GM12864 (cell line): ENCODE measurements at regions not wholly inside any gene's neighbourhood (a gene's known extent, or its start where the extent isn't known, plus 50 kb on each side); places are given as distances from the start of the nearest gene placed in this dataset.
"Not testable (repeated sequence)": the region's sequence is repeated elsewhere in the genome, so short reads cannot be mapped to it uniquely, and the experiment has no call there.

ENCODE experiments used
- DNase-seq: peaks from one replicate; pipeline ENCODE4 v3.0.0-alpha.2; 2011; ENCODE audit warnings: low read depth
- H3K4me3 ChIP-seq: 2 replicates; pipeline ENCODE4 v1.5.1; 2011; ENCODE audit warnings: mild to moderate bottlenecking, low read depth, low read length, control low read depth
- TF ChIP-seq, protein P1 (sequence below): IDR thresholded peaks from 2 replicates; pipeline ENCODE4 v1.5.1; 2011; ENCODE audit warnings: low read depth, mild to moderate bottlenecking, moderate library complexity, low read length, control low read depth, inconsistent platforms; ENCODE audit errors: missing control alignments

DNA sequence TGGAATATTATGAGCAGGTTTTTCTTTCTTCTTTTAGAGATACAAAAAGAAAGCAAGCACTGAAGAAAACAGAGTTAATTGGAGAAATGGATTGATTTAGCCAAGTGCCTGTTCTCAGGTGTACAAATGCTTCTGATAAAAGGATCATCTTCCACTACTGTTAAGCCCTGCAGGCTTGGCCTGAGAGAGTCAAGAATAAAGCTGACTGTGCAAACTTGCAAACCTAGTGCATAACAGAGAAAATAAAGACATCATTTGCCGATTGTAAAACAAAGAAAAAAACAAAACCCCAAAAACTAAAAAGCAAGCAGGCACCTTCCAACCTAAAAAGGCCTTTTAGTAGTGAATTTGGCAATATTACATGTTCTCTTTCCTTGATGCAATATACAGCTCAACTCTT lies 78.0 kb upstream of the CCDC80 start:
- TF ChIP-seq, protein P1, sequence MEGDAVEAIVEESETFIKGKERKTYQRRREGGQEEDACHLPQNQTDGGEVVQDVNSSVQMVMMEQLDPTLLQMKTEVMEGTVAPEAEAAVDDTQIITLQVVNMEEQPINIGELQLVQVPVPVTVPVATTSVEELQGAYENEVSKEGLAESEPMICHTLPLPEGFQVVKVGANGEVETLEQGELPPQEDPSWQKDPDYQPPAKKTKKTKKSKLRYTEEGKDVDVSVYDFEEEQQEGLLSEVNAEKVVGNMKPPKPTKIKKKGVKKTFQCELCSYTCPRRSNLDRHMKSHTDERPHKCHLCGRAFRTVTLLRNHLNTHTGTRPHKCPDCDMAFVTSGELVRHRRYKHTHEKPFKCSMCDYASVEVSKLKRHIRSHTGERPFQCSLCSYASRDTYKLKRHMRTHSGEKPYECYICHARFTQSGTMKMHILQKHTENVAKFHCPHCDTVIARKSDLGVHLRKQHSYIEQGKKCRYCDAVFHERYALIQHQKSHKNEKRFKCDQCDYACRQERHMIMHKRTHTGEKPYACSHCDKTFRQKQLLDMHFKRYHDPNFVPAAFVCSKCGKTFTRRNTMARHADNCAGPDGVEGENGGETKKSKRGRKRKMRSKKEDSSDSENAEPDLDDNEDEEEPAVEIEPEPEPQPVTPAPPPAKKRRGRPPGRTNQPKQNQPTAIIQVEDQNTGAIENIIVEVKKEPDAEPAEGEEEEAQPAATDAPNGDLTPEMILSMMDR = no peak
- H3K4me3 ChIP-seq = no peak overlapping the region
- no peak for DNase-seq

DNA sequence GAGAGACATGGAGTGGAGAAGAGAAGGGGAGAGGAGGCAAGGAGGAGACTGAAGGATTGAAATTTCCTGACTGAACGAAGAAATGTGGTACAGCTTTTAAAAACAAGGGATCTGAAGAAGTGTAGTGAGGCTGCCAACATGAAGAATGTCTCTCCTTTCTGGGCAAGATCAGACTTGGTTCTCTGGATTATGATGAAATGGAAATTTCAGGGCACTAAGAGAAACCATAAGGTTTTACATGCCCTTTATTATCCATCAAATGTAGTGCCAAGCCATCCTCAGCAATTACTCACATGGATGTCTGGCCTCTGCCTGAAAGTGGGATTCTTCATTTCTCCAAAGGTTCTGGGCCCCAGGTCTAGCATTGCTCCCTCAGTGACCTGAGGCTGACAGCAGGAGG lies 77.6 kb upstream of the CCDC80 start:
- H3K4me3 ChIP-seq = no peak overlapping the region
- DNase-seq = no peak
- TF ChIP-seq, protein P1 = no peak

DNA sequence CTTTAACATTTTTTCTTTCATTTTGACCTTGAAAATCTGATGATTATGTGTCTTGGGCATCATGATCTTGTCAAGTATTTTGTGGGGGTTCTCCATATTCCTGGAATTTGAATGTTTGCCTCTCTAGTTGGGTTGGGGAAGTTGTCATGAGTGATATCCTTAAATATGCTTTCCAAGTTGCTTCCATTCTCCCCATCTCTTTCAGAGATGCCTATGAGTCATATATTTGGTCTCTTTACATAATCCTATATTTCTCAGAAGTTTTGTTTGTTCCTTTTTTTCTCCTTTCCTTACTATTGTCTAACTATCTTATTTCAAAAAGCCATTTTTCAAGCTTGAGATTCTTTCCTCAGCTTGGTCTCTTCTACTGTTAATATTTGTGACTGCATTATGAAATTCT lies 69.0 kb upstream of the CCDC80 start:
- H3K4me3 ChIP-seq = no peak overlapping the region
- no peak for DNase-seq
- TF ChIP-seq, protein P1 = no peak

DNA sequence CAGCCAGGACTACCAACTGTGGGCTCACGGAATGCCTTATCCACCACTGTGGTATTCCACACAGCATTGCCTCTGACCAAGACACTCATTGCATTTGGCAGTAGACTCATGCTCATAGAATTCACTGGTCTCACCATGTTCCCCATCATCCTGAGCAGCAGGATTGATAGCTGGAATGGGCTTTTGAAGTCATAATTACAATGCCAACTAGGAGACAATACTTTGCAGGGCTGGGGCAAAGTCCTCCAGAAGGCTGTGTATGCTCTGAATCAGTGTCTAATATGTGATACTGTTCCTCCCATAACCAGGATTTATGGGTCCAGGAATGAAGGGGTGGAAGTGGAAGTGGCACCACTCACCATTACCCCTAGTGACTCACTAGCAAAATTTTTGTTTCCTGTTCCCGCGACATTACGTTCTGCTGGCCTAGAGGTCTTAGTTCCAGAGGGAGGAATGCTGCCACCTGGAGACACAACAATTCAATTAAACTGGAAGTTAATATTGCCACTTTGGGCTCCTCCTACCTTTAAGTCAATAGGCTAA lies 58.6 kb upstream of the CCDC80 start:
- TF ChIP-seq, protein P1 = no peak

DNA sequence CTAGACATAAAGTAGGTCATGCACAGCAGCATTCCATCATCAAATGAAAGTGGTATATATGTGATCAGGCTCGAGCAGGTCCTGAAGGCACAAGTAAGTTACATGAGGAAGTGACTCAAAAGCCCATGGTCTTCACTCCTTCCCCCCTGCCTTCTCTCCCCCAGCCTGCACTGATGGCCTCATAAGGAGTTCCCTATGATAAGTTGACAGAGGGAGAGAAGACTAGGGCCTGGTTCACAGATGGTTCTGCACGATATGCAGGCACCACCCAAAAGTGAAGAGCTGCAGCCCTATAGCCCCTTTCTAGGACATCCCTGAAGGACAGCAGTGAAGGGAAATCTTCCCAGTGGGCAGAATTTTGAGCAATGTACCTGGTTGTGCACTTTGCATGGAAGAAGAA lies 57.5 kb upstream of the CCDC80 start:
- not testable (repeated sequence) for H3K4me3 ChIP-seq, DNase-seq

More for the DNA sequence above, 58.6 kb upstream of the CCDC80 start:
- H3K4me3 ChIP-seq = no peak overlapping the region
- DNase-seq = no peak

DNA sequence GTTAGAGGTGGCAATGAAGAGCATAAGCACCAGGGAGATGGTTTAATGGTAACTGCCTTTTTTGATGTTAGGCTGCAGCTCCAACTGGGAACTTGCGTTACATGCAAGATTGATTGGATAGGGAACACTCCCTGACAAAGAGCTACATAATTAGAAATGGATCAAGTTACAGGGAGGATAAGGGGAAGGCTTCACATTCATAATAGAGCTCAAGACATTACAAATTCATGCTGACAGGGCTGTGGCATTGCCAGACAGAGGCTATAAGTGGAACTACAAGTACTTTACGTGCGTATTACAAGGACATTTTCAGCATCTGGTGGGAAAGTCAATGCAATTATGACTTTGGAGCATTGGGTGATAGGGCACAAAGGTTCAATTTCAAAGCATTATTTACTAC lies 55.3 kb upstream of the CCDC80 start:
- not testable (repeated sequence) for DNase-seq, H3K4me3 ChIP-seq

DNA sequence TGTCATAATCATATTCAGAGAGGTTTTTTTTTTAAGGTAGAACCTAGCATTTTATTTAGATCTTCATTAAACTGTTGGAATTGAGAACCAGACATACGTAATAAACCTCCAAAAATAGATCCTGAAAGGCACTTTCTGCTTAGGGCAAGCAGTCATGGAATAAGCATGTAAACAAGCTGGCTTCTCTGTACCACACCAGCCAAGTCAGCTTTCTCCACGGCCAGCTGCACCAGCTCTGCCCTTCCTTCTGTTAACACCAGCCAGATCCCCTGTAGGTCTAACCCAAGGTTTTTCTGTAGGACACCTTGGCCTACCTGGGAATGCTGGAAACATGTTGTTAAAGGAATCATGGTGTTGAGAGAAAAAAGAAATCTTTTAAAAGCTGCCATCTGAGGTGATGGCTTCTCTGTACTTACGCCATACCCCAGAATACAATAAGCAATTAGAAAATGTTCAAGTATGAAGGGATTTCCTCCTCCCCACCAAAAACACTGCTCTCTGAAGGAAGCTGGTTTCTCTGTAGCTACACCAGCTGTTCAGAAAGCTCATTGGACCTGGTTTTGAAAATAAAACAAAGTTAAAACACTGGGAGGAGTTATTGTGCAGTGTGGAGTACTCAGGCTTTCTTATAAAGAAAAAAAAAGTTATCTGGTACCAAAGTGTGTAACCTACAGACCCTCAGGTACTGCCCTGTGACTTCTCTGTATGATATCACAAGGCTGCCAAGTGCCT lies 54.6 kb upstream of the CCDC80 start:
- DNase-seq, H3K4me3 ChIP-seq: not testable (repeated sequence)

DNA sequence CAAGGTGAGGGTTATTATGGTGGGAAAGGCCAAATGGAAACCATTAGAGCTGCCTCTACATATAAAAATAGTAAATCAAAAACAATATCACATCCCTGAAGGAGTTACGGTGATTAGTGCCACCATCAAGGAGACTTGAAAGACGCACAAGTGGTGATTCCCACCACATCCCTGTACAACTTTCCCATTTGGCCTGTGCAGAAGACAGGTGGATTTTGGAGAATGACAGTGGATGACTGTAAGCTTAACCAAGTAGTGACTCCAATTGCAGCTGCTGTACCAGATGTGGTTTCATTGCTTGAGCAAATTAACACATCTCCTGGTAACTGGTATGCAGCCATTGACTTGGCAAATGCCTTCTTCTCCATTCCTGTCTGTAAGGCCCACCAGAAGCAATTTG lies 54.0 kb upstream of the CCDC80 start:
- H3K4me3 ChIP-seq, DNase-seq: not testable (repeated sequence)

DNA sequence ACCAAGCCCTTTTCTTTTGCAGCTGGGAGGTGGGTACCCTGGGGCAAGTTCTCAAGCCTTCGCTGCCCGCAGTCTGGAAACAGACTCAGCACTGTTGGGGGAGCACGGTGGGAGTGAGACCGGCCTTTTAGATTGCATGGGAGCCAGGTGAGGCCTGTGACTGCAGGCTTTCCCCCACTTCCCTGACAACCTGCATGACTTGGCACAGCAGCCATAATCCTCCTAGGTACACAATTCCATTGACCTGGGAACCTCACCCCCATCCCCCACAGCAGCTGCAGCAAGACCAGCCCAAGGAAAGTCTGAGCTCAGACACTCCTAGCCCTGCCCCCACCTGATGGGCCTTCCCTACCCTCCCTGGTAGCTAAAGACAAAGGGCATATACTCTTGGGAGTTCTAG lies 52.2 kb upstream of the CCDC80 start:
- no peak overlapping the region for H3K4me3 ChIP-seq
- TF ChIP-seq, protein P1 = no peak
- DNase-seq = no peak
